ENCODE measurements at regions not wholly inside any gene's neighbourhood (a gene's known extent, or its start where the extent isn't known, plus 50 kb on each side); places are given as distances from the start of the nearest gene placed in this dataset.

GRCh38 chr18:49672853-49673252, 111.0 kb downstream of the LIPG start:
- H3K4me3 ChIP-seq (ENCODE audit: low read length) = no peak overlapping the region

DNA sequence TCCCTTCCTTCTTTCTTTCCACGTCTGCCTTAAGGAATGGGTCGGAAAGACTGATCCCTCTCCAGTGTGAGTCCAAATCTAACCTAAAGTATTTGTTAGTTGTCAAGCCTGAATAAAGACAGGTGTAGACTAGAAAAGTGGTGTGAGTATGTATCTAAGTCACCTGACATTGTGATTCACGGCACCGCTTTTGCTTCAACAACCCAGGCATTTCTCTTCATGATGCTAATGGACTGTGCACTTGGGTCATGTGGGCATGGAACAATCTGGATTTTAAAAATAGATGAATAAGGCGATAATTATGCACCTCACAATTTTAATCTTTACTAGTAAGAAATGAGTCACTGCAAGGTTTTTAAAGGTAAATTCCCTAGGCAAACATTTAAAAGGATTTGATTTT, 107.5 kb downstream of the LIPG start:
- H3K27me3 ChIP-seq (ENCODE audit: control insufficient read depth, insufficient read depth, low read length) = peaks cover 14% of the 10 kb centered on the region
- H3K9ac ChIP-seq (ENCODE audit: low read depth, low read length) = no peak overlapping the region
- no peak overlapping the region for H3K4me3 ChIP-seq (ENCODE audit: low read length)
- peaks cover 12% of the 10 kb centered on the region for H3K4me1 ChIP-seq (ENCODE audit: control insufficient read depth, insufficient read depth, low read length)
- H3K9me3 ChIP-seq (replicated peaks; ENCODE audit: low read length) = no peaks in the 10 kb centered on the region
- no peak overlapping the region for H3K4me2 ChIP-seq (ENCODE audit: low read length)
- no peaks in the 10 kb centered on the region for H3K36me3 ChIP-seq (ENCODE audit: insufficient read depth, low read length)

More at GRCh38 chr18:49672853-49673252, 111.0 kb downstream of the LIPG start:
- no peak overlapping the region for H3K4me2 ChIP-seq (ENCODE audit: low read length)
- no peaks in the 10 kb centered on the region for H3K36me3 ChIP-seq (ENCODE audit: insufficient read depth, low read length)
- no peaks in the 10 kb centered on the region for H3K9me3 ChIP-seq (replicated peaks; ENCODE audit: low read length)
- H3K9ac ChIP-seq (ENCODE audit: low read depth, low read length) = no peak overlapping the region
- no peaks in the 10 kb centered on the region for H3K4me1 ChIP-seq (ENCODE audit: control insufficient read depth, insufficient read depth, low read length)
- peaks cover 14% of the 10 kb centered on the region for H3K27me3 ChIP-seq (ENCODE audit: control insufficient read depth, insufficient read depth, low read length)

GRCh38 chr18:49668574-49669275, 106.9 kb downstream of the LIPG start:
- H3K36me3 ChIP-seq (ENCODE audit: insufficient read depth, low read length) = no peaks in the 10 kb centered on the region
- H3K4me3 ChIP-seq (ENCODE audit: low read length) = no peak overlapping the region
- no peak overlapping the region for H3K9ac ChIP-seq (ENCODE audit: low read depth, low read length)
- no peaks in the 10 kb centered on the region for H3K9me3 ChIP-seq (replicated peaks; ENCODE audit: low read length)
- H3K27me3 ChIP-seq (ENCODE audit: control insufficient read depth, insufficient read depth, low read length) = peaks cover 10% of the 10 kb centered on the region
- no peak overlapping the region for H3K4me2 ChIP-seq (ENCODE audit: low read length)
- peaks cover 17% of the 10 kb centered on the region for H3K4me1 ChIP-seq (ENCODE audit: control insufficient read depth, insufficient read depth, low read length)

- Histone ChIP-seq H3K4me3 (ENCODE audit: low read length) (no peak overlapping the region), H3K9ac (ENCODE audit: low read depth, low read length) (no peak overlapping the region), H3K36me3 (ENCODE audit: insufficient read depth, low read length) (no peaks in the 10 kb centered on the region), H3K9me3 (replicated peaks; ENCODE audit: low read length) (no peaks in the 10 kb centered on the region), H3K27me3 (ENCODE audit: control insufficient read depth, insufficient read depth, low read length) (no peaks in the 10 kb centered on the region), H3K4me1 (ENCODE audit: control insufficient read depth, insufficient read depth, low read length) (peaks cover 21% of the 10 kb centered on the region), H3K4me2 (ENCODE audit: low read length) (no peak overlapping the region)
These were observed 105.6 kb downstream of the LIPG start for GRCh38 chr18:49667462-49667861.

GRCh38 chr18:49666045-49666775, 104.4 kb downstream of the LIPG start:
- Histone ChIP-seq H3K4me3 (ENCODE audit: low read length) (no peak overlapping the region), H3K4me1 (ENCODE audit: control insufficient read depth, insufficient read depth, low read length) (peaks cover 21% of the 10 kb centered on the region)

GRCh38 chr18:49663899-49664890, 102.3 kb downstream of the LIPG start:
- Histone ChIP-seq H3K4me2 (ENCODE audit: low read length) (peak overlapping the region; percentile 32), H3K9me3 (replicated peaks; ENCODE audit: low read length) (no peaks in the 10 kb centered on the region), H3K36me3 (ENCODE audit: insufficient read depth, low read length) (no peaks in the 10 kb centered on the region), H3K4me1 (ENCODE audit: control insufficient read depth, insufficient read depth, low read length) (peaks cover 21% of the 10 kb centered on the region), H3K9ac (ENCODE audit: low read depth, low read length) (no peak overlapping the region), H3K4me3 (ENCODE audit: low read length) (no peak overlapping the region), H3K27me3 (ENCODE audit: control insufficient read depth, insufficient read depth, low read length) (no peaks in the 10 kb centered on the region)

More at GRCh38 chr18:49666045-49666775, 104.4 kb downstream of the LIPG start:
- Histone ChIP-seq H3K36me3 (ENCODE audit: insufficient read depth, low read length) (no peaks in the 10 kb centered on the region), H3K9ac (ENCODE audit: low read depth, low read length) (no peak overlapping the region), H3K27me3 (ENCODE audit: control insufficient read depth, insufficient read depth, low read length) (no peaks in the 10 kb centered on the region), H3K9me3 (replicated peaks; ENCODE audit: low read length) (no peaks in the 10 kb centered on the region), H3K4me2 (ENCODE audit: low read length) (peak overlapping the region; percentile 9)

DNA sequence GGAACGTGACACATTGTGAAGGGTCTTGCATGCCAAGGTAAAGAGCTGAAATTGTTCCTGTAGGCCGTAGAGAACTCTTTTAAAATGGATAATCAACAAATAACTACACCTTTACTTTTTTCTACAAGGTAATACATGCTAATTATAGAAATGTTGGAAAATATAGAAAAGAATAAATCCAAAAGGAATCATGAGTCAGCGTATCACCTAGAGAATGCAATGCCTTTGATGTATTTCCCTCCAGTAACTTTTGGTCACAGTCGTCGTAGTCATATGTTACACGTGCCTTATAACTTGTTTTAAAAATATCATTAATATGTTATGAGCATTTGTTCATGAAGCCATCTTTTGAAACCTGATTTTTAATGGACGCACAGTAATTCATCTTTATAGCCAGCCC, 100.6 kb downstream of the LIPG start:
- peaks cover 21% of the 10 kb centered on the region for H3K4me1 ChIP-seq (ENCODE audit: control insufficient read depth, insufficient read depth, low read length)
- no peak overlapping the region for H3K4me3 ChIP-seq (ENCODE audit: low read length)
- H3K9ac ChIP-seq (ENCODE audit: low read depth, low read length) = no peak overlapping the region
- H3K4me2 ChIP-seq (ENCODE audit: low read length) = no peak overlapping the region
- H3K27me3 ChIP-seq (ENCODE audit: control insufficient read depth, insufficient read depth, low read length) = no peaks in the 10 kb centered on the region
- no peaks in the 10 kb centered on the region for H3K9me3 ChIP-seq (replicated peaks; ENCODE audit: low read length)
- H3K36me3 ChIP-seq (ENCODE audit: insufficient read depth, low read length) = no peaks in the 10 kb centered on the region

DNA sequence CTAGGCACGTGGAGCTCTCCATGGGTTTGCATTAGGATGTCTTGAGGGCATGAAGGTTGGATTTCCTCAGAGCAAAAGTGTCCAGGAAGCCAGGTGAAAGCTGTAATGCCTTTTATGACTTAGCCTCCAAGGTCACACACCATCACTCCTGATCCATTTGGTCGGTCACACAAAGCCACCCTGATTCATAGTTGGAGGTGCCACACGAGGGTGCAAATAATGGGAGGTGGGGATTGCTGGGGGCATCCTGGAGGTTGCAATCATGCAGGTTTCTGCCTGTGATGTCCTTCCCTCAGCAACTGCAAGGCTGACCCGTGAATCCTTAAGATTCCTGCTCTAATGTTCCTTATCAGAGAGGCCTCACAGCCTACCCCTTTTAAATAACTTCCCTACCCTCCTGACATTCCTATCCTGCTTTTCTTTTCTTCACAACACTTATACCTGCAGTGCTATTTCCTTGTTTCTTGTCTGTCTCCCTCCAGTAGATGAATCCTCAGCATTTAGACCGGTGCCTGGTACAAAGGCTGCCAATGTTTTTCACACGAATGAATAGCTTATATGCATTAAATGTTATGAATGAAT, 97.1 kb downstream of the LIPG start:
- Histone ChIP-seq H3K4me3 (ENCODE audit: low read length) (no peak overlapping the region), H3K27me3 (ENCODE audit: control insufficient read depth, insufficient read depth, low read length) (no peaks in the 10 kb centered on the region), H3K4me1 (ENCODE audit: control insufficient read depth, insufficient read depth, low read length) (peaks cover 5% of the 10 kb centered on the region), H3K36me3 (ENCODE audit: insufficient read depth, low read length) (no peaks in the 10 kb centered on the region), H3K9ac (ENCODE audit: low read depth, low read length) (no peak overlapping the region), H3K9me3 (replicated peaks; ENCODE audit: low read length) (no peaks in the 10 kb centered on the region), H3K4me2 (ENCODE audit: low read length) (no peak overlapping the region)

GRCh38 chr18:49656073-49656692, 94.3 kb downstream of the LIPG start:
- Histone ChIP-seq H3K4me3 (ENCODE audit: low read length) (no peak overlapping the region), H3K9me3 (replicated peaks; ENCODE audit: low read length) (no peaks in the 10 kb centered on the region), H3K36me3 (ENCODE audit: insufficient read depth, low read length) (no peaks in the 10 kb centered on the region), H3K4me2 (ENCODE audit: low read length) (no peak overlapping the region), H3K9ac (ENCODE audit: low read depth, low read length) (no peak overlapping the region), H3K27me3 (ENCODE audit: control insufficient read depth, insufficient read depth, low read length) (no peaks in the 10 kb centered on the region), H3K4me1 (ENCODE audit: control insufficient read depth, insufficient read depth, low read length) (peaks cover 7% of the 10 kb centered on the region)

- Histone ChIP-seq H3K4me1 (ENCODE audit: control insufficient read depth, insufficient read depth, low read length) (peaks cover 9% of the 10 kb centered on the region), H3K27me3 (ENCODE audit: control insufficient read depth, insufficient read depth, low read length) (no peaks in the 10 kb centered on the region), H3K4me3 (ENCODE audit: low read length) (no peak overlapping the region), H3K4me2 (ENCODE audit: low read length) (no peak overlapping the region), H3K9me3 (replicated peaks; ENCODE audit: low read length) (no peaks in the 10 kb centered on the region), H3K9ac (ENCODE audit: low read depth, low read length) (no peak overlapping the region), H3K36me3 (ENCODE audit: insufficient read depth, low read length) (no peaks in the 10 kb centered on the region)
These were observed 93.6 kb downstream of the LIPG start for GRCh38 chr18:49655266-49656072.
